Caco-2 (cell line): ENCODE measurements at regions not wholly inside any gene's neighbourhood (a gene's known extent, or its start where the extent isn't known, plus 50 kb on each side); places are given as distances from the start of the nearest gene placed in this dataset.

Source experiments
- BruUV-seq: library from RNA; stranded (reverse); fragments of 400-500 nt; replicated peaks from 2 replicates; lab custom pipeline; 2021; lab: Mats Ljungman, UMichigan
- CTCF ChIA-PET: fragments of 300-600 bp; sonication (Branson Sonifier 250); formaldehyde crosslinking; loops from one replicate; lab custom pipeline; 2022; ENCODE audit warnings: antibody characterized with exemption; lab: Charles Lee
- POLR2A ChIA-PET: fragments of 300-600 bp; sonication (Branson Sonifier 250); formaldehyde crosslinking; loops from one replicate; lab custom pipeline; 2022; ENCODE audit warnings: antibody characterized with exemption; lab: Charles Lee
- DNase-seq, 2 experiments: peaks; one replicate each; pipeline versions ENCODE4 v3.0.0 to v3.0.0-alpha.2; 2020 to 2022
- H3K27me3 ChIP-seq: replicated peaks from 2 replicates; pipeline ENCODE4 v1.6.0; 2011; ENCODE audit warnings: low read length; ENCODE audit not compliant: control insufficient read depth, insufficient read depth
- H3K36me3 ChIP-seq: 2 replicates; pipeline ENCODE4 v1.5.1; 2011; ENCODE audit warnings: low read length; ENCODE audit not compliant: control insufficient read depth, insufficient read depth
- H3K4me1 ChIP-seq: fragments of 250-450 bp; sonication (Bioruptor Pico); 2 replicates; pipeline ENCODE4 v1.5.1; 2020; ENCODE audit warnings: mild to moderate bottlenecking
- H3K4me3 ChIP-seq: 2 replicates; pipeline ENCODE4 v1.5.1; 2011; ENCODE audit warnings: low read depth, mild to moderate bottlenecking, control low read depth, low read length
- H3K9me3 ChIP-seq: fragments of 250-450 bp; sonication (Bioruptor Pico); 2 replicates; pipeline ENCODE4 v1.5.1; 2020; ENCODE audit warnings: mild to moderate bottlenecking, moderate library complexity
- H3K27ac Mint-ChIP-seq: one replicate; pipeline ENCODE4 v1.8.0; 2022; ENCODE audit warnings: mixed read lengths; ENCODE audit not compliant: unreplicated experiment
- H3K27me3 Mint-ChIP-seq: one replicate; pipeline ENCODE4 v1.8.0; 2022; ENCODE audit warnings: mixed read lengths; ENCODE audit not compliant: insufficient read depth, unreplicated experiment
- H3K36me3 Mint-ChIP-seq: one replicate; pipeline ENCODE4 v1.8.0; 2022; ENCODE audit warnings: mild to moderate bottlenecking, mixed read lengths; ENCODE audit not compliant: insufficient read depth, unreplicated experiment
- H3K4me1 Mint-ChIP-seq: one replicate; pipeline ENCODE4 v1.8.0; 2022; ENCODE audit warnings: low read depth, mixed read lengths; ENCODE audit not compliant: unreplicated experiment
- H3K4me3 Mint-ChIP-seq: one replicate; pipeline ENCODE4 v1.8.0; 2022; ENCODE audit warnings: mild to moderate bottlenecking, moderate library complexity, mixed read lengths; ENCODE audit not compliant: unreplicated experiment
- H3K9me3 Mint-ChIP-seq: one replicate; pipeline ENCODE4 v1.8.0; 2022; ENCODE audit warnings: mixed read lengths; ENCODE audit not compliant: unreplicated experiment
- CTCF ChIP-seq, 2 experiments: fragments of 200-600 bp in 1 of 2; IDR thresholded peaks; 1 replicate in 1 of 2; 2 replicates in 1 of 2; pipeline versions ENCODE4 v1.5.1 to v1.8.0; 2011 to 2022; ENCODE audit warnings: antibody characterized with exemption in 1 of 2, control low read depth in 1 of 2, inconsistent platforms in 1 of 2, low read depth in 1 of 2, low read length in 1 of 2, mild to moderate bottlenecking in 1 of 2, moderate library complexity in 1 of 2; ENCODE audit not compliant: insufficient read depth in 1 of 2, severe bottlenecking in 1 of 2, unreplicated experiment in 1 of 2
- intact Hi-C: fragments of 100-400 bp; cut with micrococcal nuclease; formaldehyde crosslinking; loops from one replicate; pipeline ENCODE4 v1.10.0; 2022; ENCODE audit not compliant: unreplicated experiment

DNA sequence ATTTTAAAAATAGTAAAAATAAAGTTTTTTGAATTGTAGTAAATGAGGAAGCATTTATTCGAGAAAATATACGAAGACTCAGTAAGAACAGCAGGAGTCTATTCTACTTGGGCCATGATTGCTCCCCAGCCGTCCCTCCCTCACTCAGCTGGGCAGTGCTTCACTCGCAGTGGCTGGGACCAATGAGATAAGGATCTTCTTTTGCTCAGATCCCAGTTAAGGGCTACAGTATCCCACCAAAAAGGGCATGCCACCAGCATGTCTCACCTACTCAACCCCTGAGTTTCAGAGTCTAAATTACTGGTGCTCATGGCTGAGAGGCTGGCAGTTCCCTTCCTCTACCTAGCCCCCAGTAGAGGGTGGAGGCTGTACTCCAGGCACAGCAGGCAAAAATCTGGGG is 455.7 kb upstream of the PFKP start:
- Histone ChIP-seq H3K27me3 (no peaks in the 10 kb centered on the region), H3K4me3 (no peak overlapping the region), H3K36me3 (no peaks in the 10 kb centered on the region), H3K4me1 (no peaks in the 10 kb centered on the region), H3K9me3 (no peaks in the 10 kb centered on the region)
- no TSS peak for BruUV-seq
- Mint-ChIP-seq H3K9me3 (no peaks in the 10 kb centered on the region), H3K36me3 (no peaks in the 10 kb centered on the region), H3K4me1 (no peaks in the 10 kb centered on the region), H3K27ac (no peak overlapping the region), H3K27me3 (peaks cover 14% of the 10 kb centered on the region), H3K4me3 (no peak overlapping the region)
- POLR2A ChIA-PET = no interaction called here
- no peak for DNase-seq
- TF ChIP-seq CTCF (IDR thresholded peaks at IDR 0.05; ENCODE audit: insufficient read depth in 1 of 2, low read depth in 1 of 2, low read length in 1 of 2, severe bottlenecking in 1 of 2, unreplicated experiment in 1 of 2) = no peak
- intact Hi-C loops = loop anchor here (10.0 kb wide), 1 partner anchor 363 kb away; no protein-coding TSS in a partner anchor
- CTCF ChIA-PET = no interaction called here

GRCh38 chr10:2610946-2611345 is 456.4 kb upstream of the PFKP start:
- no peaks in the 10 kb centered on the region for H3K27me3 ChIP-seq
- intact Hi-C loops = loop anchor here (10.0 kb wide), 1 partner anchor 364 kb away; no protein-coding TSS in a partner anchor
- peaks cover 14% of the 10 kb centered on the region for H3K27me3 Mint-ChIP-seq
- H3K27ac Mint-ChIP-seq = no peak overlapping the region
- H3K4me3 Mint-ChIP-seq = no peak overlapping the region
- no peak overlapping the region for H3K4me3 ChIP-seq
- no peaks in the 10 kb centered on the region for H3K36me3 ChIP-seq
- no peaks in the 10 kb centered on the region for H3K4me1 Mint-ChIP-seq
- no TSS peak for BruUV-seq
- no peak for DNase-seq
- CTCF ChIA-PET = no interaction called here
- no peaks in the 10 kb centered on the region for H3K36me3 Mint-ChIP-seq
- POLR2A ChIA-PET = no interaction called here
- TF ChIP-seq CTCF (IDR thresholded peaks at IDR 0.05; ENCODE audit: insufficient read depth in 1 of 2, low read depth in 1 of 2, low read length in 1 of 2, severe bottlenecking in 1 of 2, unreplicated experiment in 1 of 2) = no peak
- no peaks in the 10 kb centered on the region for H3K9me3 ChIP-seq
- no peaks in the 10 kb centered on the region for H3K9me3 Mint-ChIP-seq
- H3K4me1 ChIP-seq = no peaks in the 10 kb centered on the region

DNA sequence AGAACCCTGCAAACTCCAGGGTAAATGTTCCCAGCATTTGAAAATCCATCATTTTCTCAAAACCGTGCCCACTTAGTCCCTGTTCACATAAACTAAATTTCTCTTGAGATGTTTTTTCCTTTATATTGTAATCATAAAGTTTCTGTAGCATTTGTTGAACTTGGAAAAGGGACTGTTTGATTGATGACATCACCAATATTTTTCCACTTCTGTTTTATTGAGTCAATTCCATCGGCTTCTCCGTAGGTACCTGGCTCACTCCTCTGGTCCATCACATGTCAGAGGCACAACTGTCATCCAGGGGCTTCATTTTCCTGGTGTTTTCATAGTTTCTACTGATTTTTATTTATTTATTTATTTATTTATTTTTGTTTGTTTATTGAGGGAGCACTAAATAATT is 462.5 kb upstream of the PFKP start:
- TF ChIP-seq CTCF (IDR thresholded peaks at IDR 0.05; ENCODE audit: insufficient read depth in 1 of 2, low read depth in 1 of 2, low read length in 1 of 2, severe bottlenecking in 1 of 2, unreplicated experiment in 1 of 2) = no peak
- Mint-ChIP-seq H3K9me3 (no peaks in the 10 kb centered on the region), H3K27me3 (peaks cover 13% of the 10 kb centered on the region), H3K4me1 (no peaks in the 10 kb centered on the region), H3K4me3 (no peak overlapping the region), H3K36me3 (no peaks in the 10 kb centered on the region), H3K27ac (no peak overlapping the region)
- Histone ChIP-seq H3K4me1 (no peaks in the 10 kb centered on the region), H3K36me3 (no peaks in the 10 kb centered on the region), H3K27me3 (no peaks in the 10 kb centered on the region), H3K4me3 (no peak overlapping the region), H3K9me3 (no peaks in the 10 kb centered on the region)
- DNase-seq = no peak
- POLR2A ChIA-PET = no interaction called here
- CTCF ChIA-PET = no interaction called here
- BruUV-seq = no TSS peak
- intact Hi-C loops = no loop called here
